ENCODE measurements at regions not wholly inside any gene's neighbourhood (a gene's known extent, or its start where the extent isn't known, plus 50 kb on each side); places are given as distances from the start of the nearest gene placed in this dataset.

DNA sequence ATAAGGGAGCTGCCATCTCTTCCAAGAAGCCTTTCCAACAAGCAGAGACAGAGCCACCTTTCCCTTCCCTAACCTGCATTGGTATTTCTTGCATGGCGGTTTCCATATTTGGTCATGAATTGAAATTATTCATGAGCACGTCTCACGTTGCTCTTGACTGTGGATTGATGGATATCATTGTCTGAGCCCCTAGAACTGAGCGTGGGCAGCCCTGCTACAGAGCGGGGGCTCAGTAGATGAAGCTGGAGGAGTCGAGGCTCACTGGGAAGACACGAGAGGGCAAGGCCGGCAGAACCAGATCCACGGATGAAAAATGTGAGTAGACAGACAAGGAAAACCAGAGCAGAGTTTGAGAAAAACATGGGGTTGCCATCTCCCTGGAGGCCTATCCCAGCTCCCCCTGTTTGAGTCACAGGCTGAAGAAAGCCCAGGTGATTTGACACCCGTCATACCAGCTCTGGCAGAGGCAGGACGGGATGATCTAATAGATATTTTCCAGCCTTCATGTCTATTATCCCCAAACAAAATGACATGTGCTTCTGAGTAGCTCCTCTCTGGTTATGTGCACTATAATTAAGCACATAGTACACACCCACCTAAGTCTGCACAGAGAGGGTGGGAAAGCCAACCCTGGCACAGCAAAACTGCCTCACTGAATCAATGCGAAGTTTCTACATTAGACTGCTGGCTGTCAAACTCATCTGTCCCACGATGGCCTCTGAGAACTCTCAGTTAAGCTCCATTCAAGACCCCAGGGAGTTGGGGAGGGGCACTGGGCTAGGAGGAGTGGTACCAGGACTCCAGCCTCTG is 363.5 kb upstream of the KLHL29 start:
- no peak for DNase-seq

DNA sequence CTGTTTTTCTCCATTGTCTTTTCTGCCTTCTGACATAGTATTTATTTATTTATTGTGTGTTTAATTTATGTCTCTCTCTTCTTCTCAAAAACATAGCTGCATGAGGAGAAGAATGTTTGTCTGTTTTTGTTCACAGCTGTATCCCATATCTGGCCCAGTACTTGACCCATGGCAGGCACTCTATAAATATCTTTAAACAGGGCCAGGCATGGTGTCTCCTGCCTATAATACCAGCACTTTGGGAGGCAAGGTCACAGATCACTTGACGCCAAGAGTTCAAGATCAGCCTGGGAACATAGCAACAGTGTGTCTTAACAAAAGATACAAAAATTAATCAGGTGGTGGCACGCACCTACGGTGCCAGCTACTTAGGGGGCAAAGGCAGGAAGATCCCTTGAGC is 361.3 kb upstream of the KLHL29 start:
- no peak for DNase-seq

DNA sequence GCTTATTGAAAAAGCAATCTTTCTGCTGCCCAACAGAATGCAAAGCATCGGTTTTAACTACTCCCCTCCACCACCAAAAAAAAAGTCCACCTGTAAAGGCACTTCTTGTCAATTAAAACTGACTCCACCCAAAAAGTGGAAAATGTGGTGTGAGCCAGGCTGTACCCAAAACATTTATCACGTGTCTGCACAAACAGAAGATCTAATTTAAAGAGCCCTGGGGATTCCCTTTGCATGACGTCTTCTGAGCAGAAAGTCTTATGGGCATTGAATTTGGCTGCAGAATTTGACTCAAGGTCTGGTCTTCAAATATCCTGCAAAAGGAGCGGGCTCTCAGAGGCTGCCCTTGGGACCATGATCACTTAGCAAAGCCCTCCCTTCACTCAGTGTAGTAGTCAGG is 358.3 kb upstream of the KLHL29 start:
- no peak for DNase-seq

DNA sequence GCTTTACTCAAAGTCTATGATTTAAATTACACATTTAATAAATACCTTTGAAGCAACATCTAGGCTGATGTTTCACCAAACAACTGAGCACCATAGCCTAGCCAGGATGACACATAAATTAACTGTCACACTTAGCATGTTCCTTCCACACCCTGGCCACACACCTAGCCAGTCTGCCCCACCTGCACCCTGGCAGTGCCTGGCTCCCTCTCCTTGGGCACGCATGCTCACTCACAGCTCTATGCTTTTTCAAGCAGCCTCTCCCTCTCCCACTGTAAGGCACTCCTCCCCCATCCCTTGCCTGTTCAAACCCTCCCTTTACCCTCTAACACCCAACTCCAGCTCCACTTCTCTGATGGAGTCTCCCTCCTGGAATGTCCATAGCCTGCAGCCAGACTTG is 357.6 kb upstream of the KLHL29 start:
- no peak for DNase-seq

DNA sequence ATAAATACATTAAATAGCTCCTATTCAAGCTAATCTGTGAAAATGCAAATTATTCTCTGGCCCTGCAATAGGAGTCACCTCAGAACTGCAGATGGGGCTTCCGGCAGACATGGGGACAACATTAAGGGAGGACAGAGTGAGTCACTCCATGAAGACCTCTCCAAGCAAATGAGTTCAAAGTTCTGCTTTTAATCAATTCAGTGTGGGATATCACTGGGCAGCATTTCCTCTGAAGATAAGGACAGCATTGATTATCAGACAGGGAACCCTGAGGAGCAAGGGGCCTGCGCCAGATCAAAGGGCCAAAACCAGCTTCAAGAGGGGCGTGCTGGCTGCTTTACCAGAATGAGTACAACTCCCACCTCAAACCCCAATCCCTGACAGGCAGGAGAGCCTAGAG is 356.9 kb upstream of the KLHL29 start:
- DNase-seq: no peak

DNA sequence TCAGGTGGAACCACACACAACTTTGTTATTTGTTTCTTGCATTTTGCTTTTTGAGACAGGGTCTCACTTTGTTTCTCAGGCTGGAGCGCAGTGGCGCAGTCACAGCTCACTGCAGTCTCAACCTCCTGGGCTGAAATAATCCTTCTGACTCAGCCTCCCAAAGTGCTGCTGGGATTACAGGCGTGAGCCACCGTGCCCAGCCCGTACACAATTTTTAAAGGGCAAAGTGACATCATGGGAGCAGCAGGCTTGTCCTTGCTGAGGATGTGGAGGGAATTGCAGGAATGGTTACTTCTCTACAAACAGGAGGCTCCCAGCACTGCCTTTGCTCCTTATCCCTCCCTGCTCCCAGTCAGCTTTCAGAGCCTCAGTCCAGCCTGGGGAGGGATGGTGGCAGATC is 355.9 kb upstream of the KLHL29 start:
- no peak for DNase-seq

DNA sequence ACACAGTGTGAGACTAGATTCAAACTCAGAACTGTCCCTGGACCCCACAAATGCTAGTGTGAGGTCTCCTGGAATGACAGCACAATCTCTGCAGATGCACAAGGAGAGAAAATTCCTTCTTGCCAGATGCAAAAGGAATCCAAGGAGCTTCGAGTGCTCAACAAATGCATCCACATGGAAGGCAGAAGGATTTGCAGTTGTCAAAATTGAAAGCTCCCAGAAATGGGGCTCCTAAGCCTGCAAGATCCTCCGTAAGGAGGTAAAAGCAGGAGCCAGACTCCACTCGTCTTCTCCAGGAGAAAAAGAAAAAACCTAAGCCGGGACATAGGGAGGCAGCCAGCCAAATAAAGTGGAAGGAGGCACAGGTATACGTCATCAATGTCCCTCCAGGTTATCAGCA is 355.0 kb upstream of the KLHL29 start:
- no peak for DNase-seq

DNA sequence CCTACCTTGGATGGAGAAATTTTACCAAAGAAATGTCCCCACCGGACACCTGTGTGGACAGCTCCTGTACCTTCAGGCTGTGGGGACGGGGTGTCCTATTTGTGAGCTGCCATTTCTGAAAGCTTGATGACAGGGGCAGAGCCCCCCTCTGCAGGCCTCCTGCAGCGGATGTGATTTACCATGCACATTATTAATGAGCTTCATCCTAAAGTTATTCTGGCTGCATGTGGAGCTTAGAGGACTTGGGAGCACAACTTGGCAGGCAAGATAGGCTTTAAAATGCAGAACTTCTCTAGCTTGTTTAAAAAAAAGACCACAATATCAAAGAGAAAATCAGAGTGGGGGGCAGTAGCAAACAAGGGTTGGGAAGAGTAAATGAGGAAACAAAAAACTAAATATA is 350.0 kb upstream of the KLHL29 start:
- DNase-seq: no peak

DNA sequence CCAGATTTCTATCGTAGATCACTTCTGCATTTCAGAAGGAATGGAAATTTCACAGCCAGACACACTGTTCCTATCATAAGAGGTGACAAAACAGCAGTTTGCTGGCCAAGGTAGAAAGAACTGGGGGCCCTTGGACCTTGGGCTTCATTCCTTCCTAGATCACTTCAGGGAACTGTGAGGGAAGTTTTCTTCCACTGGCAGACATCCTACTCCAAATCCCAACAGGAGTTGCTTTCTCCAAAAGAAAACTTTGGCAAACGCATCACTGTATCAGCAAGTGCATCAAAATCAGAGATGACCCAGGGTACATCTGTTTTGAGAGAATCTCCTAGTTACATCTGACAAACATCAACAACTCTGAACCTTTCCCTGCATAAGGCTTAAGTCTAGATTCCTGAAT is 348.4 kb upstream of the KLHL29 start:
- no peak for DNase-seq

DNA sequence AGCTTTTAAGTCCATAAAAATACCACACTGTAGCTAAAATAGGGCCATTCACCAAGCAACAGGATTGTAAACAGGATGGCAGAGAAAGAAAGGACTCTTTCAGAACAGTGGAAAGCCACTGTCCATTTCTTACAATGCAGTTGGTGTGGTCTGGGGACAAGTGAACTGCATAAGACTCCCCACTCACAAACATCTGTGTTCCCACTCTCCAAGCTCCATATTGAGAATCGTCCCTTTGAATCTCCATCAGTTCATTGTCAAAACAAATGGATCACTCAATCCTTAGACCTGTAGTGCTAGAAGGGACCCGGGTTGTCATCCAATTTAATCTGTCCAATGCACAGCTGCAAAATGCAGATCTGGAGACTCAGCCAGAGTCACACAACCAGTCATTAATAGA is 347.4 kb upstream of the KLHL29 start:
- DNase-seq: no peak

DNA sequence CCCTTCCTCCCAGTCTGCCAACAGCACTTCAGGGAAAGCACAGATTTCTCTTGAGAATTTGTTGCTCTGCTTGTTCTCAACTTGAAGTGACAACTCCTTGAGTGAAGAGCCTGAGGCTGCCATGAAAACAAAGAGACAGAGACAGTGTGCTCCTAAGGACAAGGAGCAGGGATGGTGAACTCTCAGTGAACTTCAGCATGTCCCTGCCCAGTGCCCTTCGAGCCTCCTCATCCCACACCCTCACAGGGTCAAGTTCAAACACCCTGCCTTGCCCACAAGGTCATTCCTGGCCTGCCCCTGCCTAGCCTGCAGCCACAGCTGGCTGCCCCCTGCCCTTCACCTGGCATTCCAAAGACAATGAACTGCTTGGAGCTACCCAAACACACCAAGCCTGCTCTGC is 343.5 kb upstream of the KLHL29 start:
- DNase-seq: no peak

DNA sequence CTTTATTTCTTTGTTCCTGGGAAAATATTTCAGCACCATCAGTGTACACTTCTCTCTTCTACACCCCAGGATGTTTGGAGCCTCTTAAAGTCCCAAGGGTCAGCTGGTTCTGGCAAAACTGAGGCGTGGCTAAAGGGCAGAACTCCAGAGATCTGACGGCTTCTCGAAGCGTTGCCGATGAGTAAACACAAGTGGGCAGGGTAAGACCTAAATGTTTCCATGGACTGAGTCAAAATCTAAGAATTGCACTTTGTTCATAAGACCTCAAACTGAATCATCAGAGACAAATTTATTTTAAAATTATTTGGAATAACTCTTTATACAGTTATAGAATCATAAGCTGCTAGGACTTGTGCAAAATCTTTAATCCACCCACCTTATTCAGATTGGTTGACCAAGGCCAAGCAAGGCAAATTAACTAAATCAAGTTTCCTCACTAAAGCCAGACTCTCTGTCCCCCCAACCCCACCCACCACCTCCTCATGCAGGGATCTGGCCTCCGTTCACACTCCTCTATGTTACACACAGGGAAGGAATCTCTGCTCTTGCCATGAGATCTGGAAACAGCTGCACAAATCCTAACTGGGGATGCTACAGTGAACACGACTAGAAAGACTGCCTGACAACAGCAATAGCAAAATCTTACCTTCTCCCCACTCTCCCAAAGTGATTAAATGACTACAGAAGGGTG is 342.6 kb upstream of the KLHL29 start:
- peak; percentile 61 for DNase-seq

DNA sequence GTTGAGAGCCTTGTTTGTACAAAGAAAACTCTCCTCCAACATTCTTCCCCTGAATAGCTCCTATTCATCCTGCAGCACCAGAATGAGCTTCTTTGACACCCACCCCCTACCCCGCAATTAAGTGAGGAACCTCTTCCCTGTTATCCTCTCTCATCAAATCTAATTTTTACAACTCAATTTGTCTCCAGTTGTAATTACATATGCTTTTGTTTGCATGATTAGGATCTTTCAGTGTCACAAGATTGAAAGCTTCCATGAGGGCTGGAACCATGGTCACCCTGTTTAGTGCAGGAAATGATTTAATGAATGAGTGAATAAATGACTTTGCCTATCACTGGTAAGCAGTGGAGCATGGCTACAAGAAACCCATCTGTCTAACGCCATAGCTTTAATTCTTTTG is 334.6 kb upstream of the KLHL29 start:
- no peak for DNase-seq

DNA sequence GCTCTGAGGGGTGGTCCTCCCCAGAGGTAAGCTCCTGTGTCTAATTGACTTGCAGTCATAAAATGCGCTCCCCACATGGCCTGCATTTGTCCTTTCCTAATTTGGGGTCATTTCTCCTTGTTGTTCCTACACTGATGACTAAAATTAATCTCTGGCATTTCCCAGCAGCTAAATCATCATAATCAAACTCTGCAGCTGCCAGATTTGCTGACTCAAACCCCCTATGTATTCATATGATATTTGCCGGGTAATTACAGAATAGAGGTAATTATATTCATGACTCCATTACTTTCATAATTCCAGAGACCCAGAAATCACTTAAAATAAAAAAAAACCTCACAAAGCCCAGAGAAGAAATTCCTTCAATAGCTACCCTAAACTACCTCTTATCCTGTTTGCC is 331.4 kb upstream of the KLHL29 start:
- no peak for DNase-seq

DNA sequence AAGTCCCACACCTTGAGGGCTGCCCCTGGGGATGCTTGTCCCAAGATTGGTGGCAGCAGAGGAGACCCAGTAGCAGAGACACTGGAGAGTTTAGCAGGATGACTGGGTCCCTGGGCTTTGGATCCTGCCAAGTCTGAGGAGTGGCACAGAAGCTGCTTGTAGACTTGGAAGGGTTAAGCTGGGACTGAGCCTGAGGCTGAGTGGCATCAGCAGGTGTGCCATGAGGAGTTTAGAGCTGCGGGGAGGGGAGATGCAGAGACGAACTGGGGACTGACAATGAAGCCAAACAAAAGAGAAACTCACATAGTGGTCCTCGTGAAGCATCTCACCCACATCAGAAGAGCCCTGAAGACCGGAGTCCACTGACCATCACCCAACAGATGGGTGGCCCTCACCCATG is 329.7 kb upstream of the KLHL29 start:
- DNase-seq: no peak

DNA sequence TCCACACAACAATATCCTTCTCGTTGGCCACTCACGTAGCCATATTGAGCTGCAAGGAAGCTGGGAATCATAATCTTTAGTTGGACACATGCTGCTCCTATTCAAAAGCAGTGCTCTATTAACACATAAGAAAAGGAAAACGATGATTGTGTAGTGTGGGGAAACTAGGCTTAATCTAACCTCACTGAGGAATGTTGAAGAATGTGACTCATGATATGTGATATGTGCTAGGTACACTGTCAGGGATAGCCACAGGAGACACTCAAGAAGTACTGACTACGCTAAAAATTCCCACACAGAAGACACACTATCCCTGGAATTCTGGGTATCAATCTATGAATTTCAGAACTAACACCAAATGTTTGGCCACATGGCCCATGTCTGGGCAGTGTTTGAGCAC is 328.1 kb upstream of the KLHL29 start:
- peak; percentile 17 for DNase-seq

DNA sequence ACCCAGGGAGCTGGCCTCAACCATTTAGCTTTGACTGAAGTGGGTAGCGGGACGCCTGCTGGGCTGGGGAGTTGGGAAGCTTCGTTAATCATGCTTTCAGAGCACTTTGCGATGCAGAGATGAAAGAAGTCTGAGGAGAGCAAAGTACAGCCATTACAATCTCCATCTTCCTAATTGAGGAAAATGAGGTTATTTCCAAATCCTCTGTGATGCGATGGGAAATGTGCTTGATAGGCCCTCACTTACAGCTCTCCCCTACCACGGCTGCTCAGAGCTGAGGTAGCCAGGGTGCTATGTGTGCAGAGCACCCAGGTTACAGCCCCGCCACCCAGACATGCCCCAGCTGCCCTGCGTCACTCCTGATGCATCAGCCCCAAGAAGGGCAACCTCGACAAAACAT is 326.5 kb upstream of the KLHL29 start:
- DNase-seq: no peak

DNA sequence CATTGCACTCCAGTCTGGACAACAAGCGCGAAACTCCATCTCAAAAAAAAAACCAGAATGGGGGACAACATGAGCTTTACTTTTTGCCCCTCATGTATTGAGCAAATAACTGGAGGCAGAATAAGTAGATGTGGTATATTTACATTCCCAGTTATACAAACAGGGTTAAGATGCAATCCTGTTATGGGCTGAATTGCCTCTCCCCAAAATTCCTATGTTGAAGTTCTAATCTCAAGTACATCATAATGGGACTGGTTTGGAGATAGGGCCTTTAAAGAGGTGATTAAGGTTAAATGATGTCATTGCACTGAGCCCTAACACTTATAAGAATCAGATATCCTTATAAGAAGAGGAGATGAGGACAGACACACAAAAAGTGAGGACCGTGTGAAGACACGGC is 319.8 kb upstream of the KLHL29 start:
- DNase-seq: no peak

DNA sequence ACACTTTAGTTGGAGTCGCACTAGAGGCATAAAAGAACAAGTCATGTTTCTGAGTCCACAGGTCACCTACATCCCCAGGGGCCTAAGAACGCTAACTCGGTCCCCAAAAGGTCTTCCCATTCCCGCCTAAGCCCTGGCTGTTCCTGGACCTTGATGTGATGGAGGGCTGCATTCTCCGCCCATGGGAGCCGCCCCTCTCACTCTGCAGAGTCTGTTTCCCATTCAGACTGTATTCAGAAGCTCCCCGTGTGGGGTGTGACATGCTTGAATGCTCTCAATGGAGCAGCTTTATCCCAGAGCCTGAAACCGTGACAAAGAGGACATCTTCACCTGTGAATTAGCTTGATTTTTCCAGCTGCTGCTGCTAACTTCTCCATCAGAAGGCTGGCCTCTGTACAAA is 319.0 kb upstream of the KLHL29 start:
- no peak for DNase-seq

DNA sequence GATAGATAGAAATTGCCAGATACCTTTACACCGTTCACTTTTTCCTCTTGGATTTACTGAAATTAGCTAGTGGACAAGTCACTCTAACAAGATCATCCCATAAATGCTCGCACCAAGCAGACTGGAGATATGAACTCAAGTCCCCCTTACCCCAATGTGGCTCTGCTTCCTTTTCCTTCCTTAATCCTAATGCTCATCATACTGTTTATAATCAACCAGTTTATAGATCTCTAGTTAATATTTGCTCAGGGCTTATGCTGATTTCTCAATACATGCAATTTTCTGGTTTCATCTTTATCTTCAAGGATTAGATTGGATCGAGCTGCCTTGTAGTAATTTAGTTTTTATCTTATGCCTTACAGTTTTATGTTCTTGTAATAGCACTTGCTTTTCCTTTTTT is 318.3 kb upstream of the KLHL29 start:
- DNase-seq: no peak

DNA sequence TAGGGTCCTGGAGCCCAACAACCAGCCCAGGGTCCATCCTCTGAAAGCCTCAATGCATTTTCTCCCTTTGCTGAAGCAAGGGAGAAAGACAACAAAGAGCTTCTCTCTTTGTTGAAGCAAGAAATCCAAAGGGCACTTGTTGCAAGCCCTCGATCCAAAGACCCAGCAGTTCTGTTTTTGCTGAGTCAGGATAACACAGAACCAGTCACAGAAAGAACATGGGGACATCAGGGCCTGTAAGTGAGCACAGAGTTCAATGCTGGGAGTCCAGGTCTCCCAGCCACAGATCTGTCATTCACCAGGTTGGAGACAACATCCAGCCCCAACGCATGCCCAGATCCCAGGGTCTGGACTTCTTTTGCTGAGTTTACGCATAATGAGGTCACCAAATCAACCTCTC is 315.8 kb upstream of the KLHL29 start:
- no peak for DNase-seq

DNA sequence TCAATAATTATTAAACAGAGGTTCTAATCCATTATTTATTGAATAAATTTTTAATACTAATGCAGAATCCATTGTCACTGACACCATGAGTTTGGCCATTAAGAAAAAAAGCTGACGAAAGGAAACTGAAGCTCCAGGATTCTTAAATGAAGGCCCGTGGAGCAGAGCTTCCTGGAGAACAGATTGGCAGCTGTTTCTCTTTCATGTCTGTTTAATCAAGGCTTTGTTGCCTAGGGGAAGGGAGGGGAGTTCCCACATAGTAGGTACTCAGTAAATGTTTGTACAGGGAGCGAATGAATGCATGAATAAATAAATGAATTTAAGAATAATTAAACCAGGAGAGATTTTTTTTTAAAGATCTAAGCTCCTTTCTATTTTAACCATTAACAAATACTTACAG is 315.1 kb upstream of the KLHL29 start:
- no peak for DNase-seq

DNA sequence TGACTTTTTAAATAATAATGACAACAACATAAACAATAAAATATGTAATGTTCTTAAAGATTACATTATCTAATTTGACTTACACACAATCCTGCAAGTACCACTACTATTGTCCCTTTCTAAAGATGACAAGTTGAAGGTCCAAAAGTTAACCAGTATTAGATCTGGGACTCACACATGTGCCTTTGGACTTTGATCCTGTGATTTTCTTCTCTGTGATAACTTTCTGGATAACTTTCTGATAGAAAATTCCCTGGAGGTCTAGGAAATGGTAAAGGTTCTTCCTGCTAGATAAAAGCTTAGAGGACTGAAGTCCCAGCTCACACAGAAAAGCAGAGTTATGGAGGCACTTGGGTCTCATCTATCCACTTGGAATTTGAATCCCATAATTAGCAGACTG is 311.9 kb upstream of the KLHL29 start:
- no peak for DNase-seq

DNA sequence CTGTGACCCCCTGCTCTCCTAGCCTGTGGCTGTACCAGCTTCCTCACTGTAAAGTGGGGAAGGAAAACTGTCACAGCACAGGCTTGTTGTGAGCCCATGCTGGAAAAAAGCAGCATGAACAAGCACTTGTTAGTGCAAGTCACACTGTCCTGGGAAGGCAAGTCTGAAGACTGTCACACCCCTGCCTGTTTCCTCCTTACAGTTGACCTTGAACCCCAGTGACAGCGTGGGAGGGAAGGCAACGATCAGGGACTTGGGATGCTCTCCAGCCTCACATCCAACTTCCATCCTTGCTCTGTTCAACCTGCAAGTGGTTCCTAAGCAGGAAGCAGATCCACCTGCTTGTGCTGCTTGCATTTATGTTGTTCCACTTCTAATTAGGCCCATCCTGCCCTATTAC is 311.3 kb upstream of the KLHL29 start:
- no peak for DNase-seq

DNA sequence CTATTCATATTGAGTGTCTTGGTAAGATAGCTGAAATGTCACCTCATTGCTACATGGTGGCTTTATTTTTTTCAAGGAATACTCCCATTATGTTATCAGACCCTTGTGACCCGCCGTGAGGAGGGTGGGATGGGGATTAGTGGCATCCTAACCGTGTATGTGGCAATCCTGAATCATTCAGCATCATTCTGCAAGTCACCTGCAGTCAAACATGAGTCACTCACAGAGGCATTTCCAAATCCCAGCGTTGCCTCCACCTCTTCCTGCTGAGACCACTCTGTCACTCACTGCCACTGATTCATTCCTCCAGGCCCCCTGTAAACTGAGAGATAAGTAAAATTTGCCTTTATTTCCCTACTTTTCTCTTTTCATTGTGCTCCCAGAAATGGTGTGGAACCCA is 307.4 kb upstream of the KLHL29 start:
- DNase-seq: no peak

Data from fibroblast of skin of right quadriceps (primary cell).